A549 (cell line): ENCODE measurements at regions not wholly inside any gene's neighbourhood (a gene's known extent, or its start where the extent isn't known, plus 50 kb on each side); places are given as distances from the start of the nearest gene placed in this dataset.

Experiments used
- CHD2 ChIP-seq: fragments of 150-350 bp; IDR thresholded peaks from 2 replicates; pipeline ENCODE4 v1.6.1; 2014; ENCODE audit warnings: low read length; ENCODE audit not compliant: partially characterized antibody
- CHD4 ChIP-seq: fragments of 200-600 bp; sonication (generic); IDR thresholded peaks from 2 replicates; pipeline ENCODE4 v1.6.1; 2016; ENCODE audit warnings: antibody characterized with exemption, mild to moderate bottlenecking, borderline replicate concordance
- EP300 ChIP-seq, 2 experiments: fragments of >200 bp; sonication (Bioruptor Twin); formaldehyde crosslinking; IDR thresholded peaks; 2 replicates in 1 of 2; 3 replicates in 1 of 2; pipeline ENCODE4 v1.6.1; 2016 to 2017
- POLR2A ChIP-seq: IDR thresholded peaks from 2 replicates; pipeline ENCODE4 v1.6.1; 2012; ENCODE audit warnings: mild to moderate bottlenecking, low read length
- RAD21 ChIP-seq, 2 experiments: fragments of >200 bp in 1 of 2; sonication (Bioruptor Twin) in 1 of 2; formaldehyde crosslinking in 1 of 2; IDR thresholded peaks in 1 of 2; conservative IDR thresholded peaks in 1 of 2; 2 replicates in 1 of 2; 3 replicates in 1 of 2; pipeline ENCODE4 v1.6.1; 2012 to 2018; ENCODE audit warnings: inconsistent platforms in 1 of 2
- RCOR1 ChIP-seq: fragments of 150-350 bp; IDR thresholded peaks from 2 replicates; pipeline ENCODE4 v1.6.1; 2014; ENCODE audit warnings: antibody characterized with exemption, low read length, low read depth
- TFCP2L1 ChIP-seq: fragments of 250-450 bp; sonication (Bioruptor Pico); IDR thresholded peaks from 2 replicates; pipeline ENCODE4 v1.5.0; 2021; ENCODE audit warnings: mild to moderate bottlenecking
- TF ChIP-seq, protein P1 (sequence below): fragments of >200 bp; sonication (Bioruptor Twin); formaldehyde crosslinking; IDR thresholded peaks from 3 replicates; pipeline ENCODE4 v1.5.1; 2016
- TF ChIP-seq, protein P2 (sequence below): IDR thresholded peaks from 2 replicates; pipeline ENCODE4 v1.6.1; 2012

DNA sequence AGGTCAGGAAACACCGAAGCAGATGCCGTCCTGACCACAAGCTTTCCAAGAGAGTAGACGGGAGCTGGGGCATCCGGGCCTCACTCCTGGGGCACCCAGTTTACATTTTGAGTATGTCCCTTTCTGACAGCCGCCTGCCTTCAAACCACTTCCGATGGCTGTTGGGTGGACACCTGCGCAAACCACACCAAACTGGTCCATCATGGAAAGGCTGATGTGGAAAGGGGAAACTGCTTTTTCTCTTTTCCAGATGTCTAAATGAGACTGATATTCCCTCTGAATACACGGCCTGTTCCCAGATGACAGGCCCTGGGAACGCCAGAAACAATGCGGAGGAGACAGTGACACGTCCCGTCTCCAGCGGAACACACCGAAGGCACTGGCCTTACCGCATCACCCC is 290.0 kb upstream of the SALL3 start:
- TF ChIP-seq, protein P1, sequence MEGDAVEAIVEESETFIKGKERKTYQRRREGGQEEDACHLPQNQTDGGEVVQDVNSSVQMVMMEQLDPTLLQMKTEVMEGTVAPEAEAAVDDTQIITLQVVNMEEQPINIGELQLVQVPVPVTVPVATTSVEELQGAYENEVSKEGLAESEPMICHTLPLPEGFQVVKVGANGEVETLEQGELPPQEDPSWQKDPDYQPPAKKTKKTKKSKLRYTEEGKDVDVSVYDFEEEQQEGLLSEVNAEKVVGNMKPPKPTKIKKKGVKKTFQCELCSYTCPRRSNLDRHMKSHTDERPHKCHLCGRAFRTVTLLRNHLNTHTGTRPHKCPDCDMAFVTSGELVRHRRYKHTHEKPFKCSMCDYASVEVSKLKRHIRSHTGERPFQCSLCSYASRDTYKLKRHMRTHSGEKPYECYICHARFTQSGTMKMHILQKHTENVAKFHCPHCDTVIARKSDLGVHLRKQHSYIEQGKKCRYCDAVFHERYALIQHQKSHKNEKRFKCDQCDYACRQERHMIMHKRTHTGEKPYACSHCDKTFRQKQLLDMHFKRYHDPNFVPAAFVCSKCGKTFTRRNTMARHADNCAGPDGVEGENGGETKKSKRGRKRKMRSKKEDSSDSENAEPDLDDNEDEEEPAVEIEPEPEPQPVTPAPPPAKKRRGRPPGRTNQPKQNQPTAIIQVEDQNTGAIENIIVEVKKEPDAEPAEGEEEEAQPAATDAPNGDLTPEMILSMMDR, result no peak
- TF ChIP-seq CHD2 (no peak), EP300 (IDR thresholded peaks at IDR 0.05) (no peak), POLR2A (no peak), CHD4 (no peak), RCOR1 (no peak), RAD21 (conservative IDR thresholded peaks at IDR 0.05 in 1 of 2, IDR thresholded peaks at IDR 0.05 in 1 of 2) (no peak), TFCP2L1 (CRISPR knock-in tag) (no peak)
- TF ChIP-seq, protein P2, sequence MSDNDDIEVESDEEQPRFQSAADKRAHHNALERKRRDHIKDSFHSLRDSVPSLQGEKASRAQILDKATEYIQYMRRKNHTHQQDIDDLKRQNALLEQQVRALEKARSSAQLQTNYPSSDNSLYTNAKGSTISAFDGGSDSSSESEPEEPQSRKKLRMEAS, result no peak
